SH-SY5Y (cell line): ENCODE measurements at regions not wholly inside any gene's neighbourhood (a gene's known extent, or its start where the extent isn't known, plus 50 kb on each side); places are given as distances from the start of the nearest gene placed in this dataset.

ENCODE experiments used
- GATA2 ChIP-seq: IDR thresholded peaks from 2 replicates; pipeline ENCODE4 v1.6.1; 2011; ENCODE audit warnings: mild to moderate bottlenecking, low read depth, low read length
- GATA3 ChIP-seq: IDR thresholded peaks from 2 replicates; pipeline ENCODE4 v1.6.1; 2011; ENCODE audit warnings: low read depth, mild to moderate bottlenecking, low read length, moderate library complexity

DNA sequence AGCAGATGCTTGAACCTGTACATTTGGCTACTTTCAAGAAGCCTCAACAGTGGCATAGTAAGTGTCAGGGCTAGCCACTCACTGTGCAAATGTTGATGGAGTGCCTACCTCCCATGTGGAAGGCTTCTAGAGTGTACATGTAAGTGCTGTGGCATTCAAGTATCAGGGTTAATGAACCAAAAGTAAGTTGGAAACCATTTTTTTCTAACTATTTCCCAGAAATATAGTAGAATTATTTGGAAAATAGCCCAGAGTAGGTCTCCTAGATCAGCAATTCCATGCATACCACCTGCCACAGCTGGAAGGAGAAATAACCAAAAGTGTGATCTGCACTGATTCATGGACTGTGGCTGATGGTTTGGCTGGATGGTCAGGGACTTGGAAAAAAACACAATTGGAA is 53.3 kb downstream of the FOXD1 start:
- TF ChIP-seq GATA2 (no peak), GATA3 (no peak)
